ENCODE measurements at regions not wholly inside any gene's neighbourhood (a gene's known extent, or its start where the extent isn't known, plus 50 kb on each side); places are given as distances from the start of the nearest gene placed in this dataset.

GRCh38 chr18:70663141-70663540 is 374.3 kb downstream of the SOCS6 start:
- POLR2A ChIA-PET: no interaction called here
- Histone ChIP-seq H3K9me3 (ENCODE audit: control insufficient read depth, insufficient read depth, low read depth, low read length) (no peaks in the 10 kb centered on the region), H3K27ac (ENCODE audit: low read length) (no peak overlapping the region), H3K27me3 (ENCODE audit: control insufficient read depth, insufficient read depth, low read length) (no peaks in the 10 kb centered on the region), H3K4me3 (ENCODE audit: low read depth in 2 of 2, low read length in 2 of 2) (no peak overlapping the region), H3K36me3 (ENCODE audit: control insufficient read depth, insufficient read depth, low read length) (no peaks in the 10 kb centered on the region), H3K4me1 (ENCODE audit: control insufficient read depth, insufficient read depth, low read length) (no peaks in the 10 kb centered on the region)
- CTCF ChIA-PET: no interaction called here
- BruUV-seq (replicated peaks): no TSS peak
- TF ChIP-seq TCF7L2 (IDR thresholded peaks at IDR 0.05; ENCODE audit: low read depth, low read length): no peak
- TF ChIP-seq POLR2AphosphoS5 (IDR thresholded peaks at IDR 0.05; ENCODE audit: low read depth, low read length): no peak
- TF ChIP-seq SIN3A (IDR thresholded peaks at IDR 0.05; ENCODE audit: borderline replicate concordance, insufficient read depth, low read depth, low read length): no peak
- TF ChIP-seq CTCF (IDR thresholded peaks at IDR 0.05): no peak
- TF ChIP-seq REST (IDR thresholded peaks at IDR 0.05; ENCODE audit: insufficient read depth in 1 of 2, low read depth in 2 of 2, low read length in 1 of 2): no peak
- ATAC-seq (no peak), DNase-seq (ENCODE audit: low read depth, low spot score) (no peak)
- intact Hi-C loops (cut with micrococcal nuclease; ENCODE audit: unreplicated experiment) (no loop called here), in situ Hi-C loops (cut with HindIII; ENCODE audit: low pct_unique_long_range_greater_than_20kb, low sequenced_read_pairs) (no loop called here)

GRCh38 chr18:70662588-70662987 is 373.7 kb downstream of the SOCS6 start:
- BruUV-seq (replicated peaks): no TSS peak
- Histone ChIP-seq H3K27me3 (ENCODE audit: control insufficient read depth, insufficient read depth, low read length) (no peaks in the 10 kb centered on the region), H3K4me3 (ENCODE audit: low read depth in 2 of 2, low read length in 2 of 2) (no peak overlapping the region), H3K9me3 (ENCODE audit: control insufficient read depth, insufficient read depth, low read depth, low read length) (no peaks in the 10 kb centered on the region), H3K36me3 (ENCODE audit: control insufficient read depth, insufficient read depth, low read length) (no peaks in the 10 kb centered on the region), H3K4me1 (ENCODE audit: control insufficient read depth, insufficient read depth, low read length) (no peaks in the 10 kb centered on the region), H3K27ac (ENCODE audit: low read length) (no peak overlapping the region)
- ChIA-PET CTCF (no interaction called here), POLR2A (no interaction called here)
- intact Hi-C loops (cut with micrococcal nuclease; ENCODE audit: unreplicated experiment) (no loop called here), in situ Hi-C loops (cut with HindIII; ENCODE audit: low pct_unique_long_range_greater_than_20kb, low sequenced_read_pairs) (no loop called here)
- TF ChIP-seq SIN3A (IDR thresholded peaks at IDR 0.05; ENCODE audit: borderline replicate concordance, insufficient read depth, low read depth, low read length) (no peak), REST (IDR thresholded peaks at IDR 0.05; ENCODE audit: insufficient read depth in 1 of 2, low read depth in 2 of 2, low read length in 1 of 2) (no peak), POLR2AphosphoS5 (IDR thresholded peaks at IDR 0.05; ENCODE audit: low read depth, low read length) (no peak), CTCF (IDR thresholded peaks at IDR 0.05) (no peak), TCF7L2 (IDR thresholded peaks at IDR 0.05; ENCODE audit: low read depth, low read length) (no peak)
- DNase-seq (ENCODE audit: low read depth, low spot score): no peak
- ATAC-seq: no peak
